ENCODE measurements at regions not wholly inside any gene's neighbourhood (a gene's known extent, or its start where the extent isn't known, plus 50 kb on each side); places are given as distances from the start of the nearest gene placed in this dataset.

DNA sequence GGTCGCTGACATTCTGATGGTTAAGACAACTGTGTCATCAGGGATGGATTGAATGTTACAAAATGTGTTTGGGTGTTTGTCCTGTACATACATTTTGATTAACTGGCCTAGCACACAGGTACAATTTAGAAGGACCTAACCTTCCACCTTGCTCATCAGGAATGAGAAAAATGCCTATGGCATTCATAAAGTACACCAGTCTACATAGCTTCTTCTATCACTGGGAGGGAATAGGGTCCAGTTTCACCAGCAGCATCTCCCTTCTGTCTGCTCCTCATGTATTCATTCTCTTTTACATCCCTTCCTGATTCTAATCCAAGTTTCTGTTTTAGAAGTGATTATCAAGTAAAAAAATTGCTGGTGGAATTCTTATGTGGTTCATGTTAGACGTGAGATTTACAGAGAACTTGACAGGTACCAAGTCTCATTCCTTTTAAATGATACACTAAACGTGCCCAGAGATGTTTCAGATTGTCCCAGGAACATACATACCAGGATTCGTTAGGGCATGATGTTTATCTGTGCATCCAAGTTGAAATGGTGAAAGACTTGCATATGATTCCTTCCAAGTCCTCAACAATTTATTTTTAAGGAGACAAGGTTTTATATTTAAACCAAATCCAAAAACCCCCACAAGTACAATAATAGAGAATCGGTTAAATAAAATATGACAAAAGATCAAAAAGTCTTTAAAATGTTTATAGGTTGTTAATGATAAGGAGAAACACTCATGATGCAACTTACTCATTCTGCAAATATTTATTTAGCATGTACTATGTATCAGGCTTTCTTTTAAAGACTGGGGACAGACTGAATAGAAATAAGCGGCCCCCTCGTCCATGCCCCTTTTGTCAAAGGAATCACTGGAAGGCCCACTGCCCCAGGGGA lies 359.1 kb downstream of the ZNF674 start:
- TF ChIP-seq, protein P1, sequence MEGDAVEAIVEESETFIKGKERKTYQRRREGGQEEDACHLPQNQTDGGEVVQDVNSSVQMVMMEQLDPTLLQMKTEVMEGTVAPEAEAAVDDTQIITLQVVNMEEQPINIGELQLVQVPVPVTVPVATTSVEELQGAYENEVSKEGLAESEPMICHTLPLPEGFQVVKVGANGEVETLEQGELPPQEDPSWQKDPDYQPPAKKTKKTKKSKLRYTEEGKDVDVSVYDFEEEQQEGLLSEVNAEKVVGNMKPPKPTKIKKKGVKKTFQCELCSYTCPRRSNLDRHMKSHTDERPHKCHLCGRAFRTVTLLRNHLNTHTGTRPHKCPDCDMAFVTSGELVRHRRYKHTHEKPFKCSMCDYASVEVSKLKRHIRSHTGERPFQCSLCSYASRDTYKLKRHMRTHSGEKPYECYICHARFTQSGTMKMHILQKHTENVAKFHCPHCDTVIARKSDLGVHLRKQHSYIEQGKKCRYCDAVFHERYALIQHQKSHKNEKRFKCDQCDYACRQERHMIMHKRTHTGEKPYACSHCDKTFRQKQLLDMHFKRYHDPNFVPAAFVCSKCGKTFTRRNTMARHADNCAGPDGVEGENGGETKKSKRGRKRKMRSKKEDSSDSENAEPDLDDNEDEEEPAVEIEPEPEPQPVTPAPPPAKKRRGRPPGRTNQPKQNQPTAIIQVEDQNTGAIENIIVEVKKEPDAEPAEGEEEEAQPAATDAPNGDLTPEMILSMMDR (IDR thresholded peaks at IDR 0.05; ENCODE audit: insufficient read depth, low read length, poor library complexity, severe bottlenecking) = no peak
- no peak overlapping the region for H3K4me3 ChIP-seq (ENCODE audit: low read depth, low read length)

DNA sequence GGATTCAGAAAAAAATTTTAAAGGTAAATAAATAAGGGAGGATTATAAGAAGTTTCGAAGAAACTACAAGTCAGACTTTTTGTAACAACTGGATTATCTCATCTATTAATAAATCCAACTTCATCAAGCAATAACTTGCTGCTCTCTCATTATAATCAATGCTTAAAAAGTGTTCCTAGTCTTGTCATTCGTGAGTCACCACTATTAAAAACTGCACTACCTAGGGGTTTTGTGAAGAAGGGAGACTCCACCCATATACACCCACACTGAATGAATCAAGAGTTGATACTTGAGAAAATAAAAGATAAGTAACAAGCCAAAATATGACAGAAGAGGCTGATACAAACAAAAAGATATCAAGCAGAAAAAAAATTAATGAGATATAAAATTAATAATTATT lies 360.5 kb downstream of the ZNF674 start:
- TF ChIP-seq, protein P1 (IDR thresholded peaks at IDR 0.05; ENCODE audit: insufficient read depth, low read length, poor library complexity, severe bottlenecking) = no peak
- Histone ChIP-seq H3K4me3 (ENCODE audit: low read depth, low read length) (no peak overlapping the region), H3K36me3 (ENCODE audit: control insufficient read depth, insufficient read depth, low read length) (no peaks in the 10 kb centered on the region), H3K27me3 (ENCODE audit: control insufficient read depth, insufficient read depth, low read length) (no peaks in the 10 kb centered on the region)
- DNase-seq (ENCODE audit: low read depth) = no peak

More for the DNA sequence above, 359.1 kb downstream of the ZNF674 start:
- no peaks in the 10 kb centered on the region for H3K27me3 ChIP-seq (ENCODE audit: control insufficient read depth, insufficient read depth, low read length)
- no peaks in the 10 kb centered on the region for H3K36me3 ChIP-seq (ENCODE audit: control insufficient read depth, insufficient read depth, low read length)
- DNase-seq (ENCODE audit: low read depth) = no peak

DNA sequence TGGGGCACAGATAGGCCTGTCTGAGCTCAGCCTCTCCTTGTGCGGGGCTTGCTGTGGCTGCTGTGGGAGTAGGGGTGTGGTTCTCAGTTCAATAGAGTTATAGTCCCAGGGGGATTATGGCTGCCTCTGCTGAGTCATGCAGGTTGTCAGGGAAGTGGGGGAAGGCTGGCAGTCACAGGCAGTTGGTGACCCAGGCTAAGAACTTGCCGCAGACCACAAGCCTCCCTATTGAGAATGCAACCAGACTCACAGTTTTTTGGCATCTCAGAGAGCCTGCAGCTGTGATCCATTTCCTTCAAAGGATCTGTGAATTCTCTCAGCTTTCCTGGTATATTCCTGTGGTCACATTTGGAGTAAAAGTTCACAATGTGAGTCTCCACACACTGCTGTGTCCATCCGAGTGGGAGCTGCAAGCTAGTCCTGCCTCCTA lies 364.9 kb downstream of the ZNF674 start:
- Histone ChIP-seq H3K36me3 (ENCODE audit: control insufficient read depth, insufficient read depth, low read length) (no peaks in the 10 kb centered on the region), H3K4me3 (ENCODE audit: low read depth, low read length) (no peak overlapping the region), H3K27me3 (ENCODE audit: control insufficient read depth, insufficient read depth, low read length) (no peaks in the 10 kb centered on the region)
- TF ChIP-seq, protein P1 (IDR thresholded peaks at IDR 0.05; ENCODE audit: insufficient read depth, low read length, poor library complexity, severe bottlenecking) = no peak
- no peak for DNase-seq (ENCODE audit: low read depth)

DNA sequence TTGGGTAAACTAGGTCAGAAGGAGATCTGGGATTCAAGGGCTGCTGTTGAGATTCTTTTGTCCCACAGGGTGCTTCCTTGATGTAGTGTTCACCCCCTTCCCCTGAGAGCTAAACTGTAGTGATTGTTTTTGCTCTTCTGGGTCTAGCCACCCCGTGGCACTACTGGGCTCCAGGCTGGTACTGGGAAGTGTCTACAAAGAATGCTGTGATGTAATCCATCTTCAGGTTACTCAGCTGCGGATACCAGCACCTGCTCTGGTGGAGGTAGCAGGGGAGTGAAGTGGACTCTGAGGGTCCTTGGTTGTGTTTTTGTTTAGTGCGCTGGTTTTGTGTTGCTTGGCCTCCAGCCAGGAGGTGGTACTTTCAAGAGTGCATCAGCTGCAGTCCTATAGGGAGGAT lies 365.5 kb downstream of the ZNF674 start:
- H3K27me3 ChIP-seq (ENCODE audit: control insufficient read depth, insufficient read depth, low read length) = no peaks in the 10 kb centered on the region
- no peak for DNase-seq (ENCODE audit: low read depth)
- TF ChIP-seq, protein P1 (IDR thresholded peaks at IDR 0.05; ENCODE audit: insufficient read depth, low read length, poor library complexity, severe bottlenecking) = no peak
- H3K4me3 ChIP-seq (ENCODE audit: low read depth, low read length) = no peak overlapping the region
- H3K36me3 ChIP-seq (ENCODE audit: control insufficient read depth, insufficient read depth, low read length) = no peaks in the 10 kb centered on the region

DNA sequence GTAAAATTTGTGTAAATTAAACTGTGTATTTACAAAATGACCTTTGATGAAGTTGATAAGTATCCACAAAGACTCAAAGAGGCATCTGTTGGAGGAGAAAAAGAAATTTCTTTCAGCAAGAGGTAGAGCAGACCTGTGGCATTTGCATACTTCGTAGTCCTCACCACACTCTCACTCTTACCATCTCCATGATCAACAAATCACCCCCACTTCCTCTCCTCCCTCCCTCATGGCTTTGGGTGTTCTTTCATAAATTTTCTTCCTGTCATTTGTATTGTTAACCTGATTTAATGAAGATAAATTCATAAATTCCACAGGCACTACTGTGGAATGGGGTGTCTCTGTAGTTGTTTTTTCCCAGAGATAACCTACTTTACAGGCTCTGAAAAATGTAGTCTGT lies 366.5 kb downstream of the ZNF674 start:
- H3K27me3 ChIP-seq (ENCODE audit: control insufficient read depth, insufficient read depth, low read length) = no peaks in the 10 kb centered on the region
- TF ChIP-seq, protein P1 (IDR thresholded peaks at IDR 0.05; ENCODE audit: insufficient read depth, low read length, poor library complexity, severe bottlenecking) = no peak
- H3K36me3 ChIP-seq (ENCODE audit: control insufficient read depth, insufficient read depth, low read length) = no peaks in the 10 kb centered on the region
- DNase-seq (ENCODE audit: low read depth) = no peak
- H3K4me3 ChIP-seq (ENCODE audit: low read depth, low read length) = no peak overlapping the region

Data from kidney epithelial cell (primary cell).